ENCODE measurements at regions not wholly inside any gene's neighbourhood (a gene's known extent, or its start where the extent isn't known, plus 50 kb on each side); places are given as distances from the start of the nearest gene placed in this dataset.

DNA sequence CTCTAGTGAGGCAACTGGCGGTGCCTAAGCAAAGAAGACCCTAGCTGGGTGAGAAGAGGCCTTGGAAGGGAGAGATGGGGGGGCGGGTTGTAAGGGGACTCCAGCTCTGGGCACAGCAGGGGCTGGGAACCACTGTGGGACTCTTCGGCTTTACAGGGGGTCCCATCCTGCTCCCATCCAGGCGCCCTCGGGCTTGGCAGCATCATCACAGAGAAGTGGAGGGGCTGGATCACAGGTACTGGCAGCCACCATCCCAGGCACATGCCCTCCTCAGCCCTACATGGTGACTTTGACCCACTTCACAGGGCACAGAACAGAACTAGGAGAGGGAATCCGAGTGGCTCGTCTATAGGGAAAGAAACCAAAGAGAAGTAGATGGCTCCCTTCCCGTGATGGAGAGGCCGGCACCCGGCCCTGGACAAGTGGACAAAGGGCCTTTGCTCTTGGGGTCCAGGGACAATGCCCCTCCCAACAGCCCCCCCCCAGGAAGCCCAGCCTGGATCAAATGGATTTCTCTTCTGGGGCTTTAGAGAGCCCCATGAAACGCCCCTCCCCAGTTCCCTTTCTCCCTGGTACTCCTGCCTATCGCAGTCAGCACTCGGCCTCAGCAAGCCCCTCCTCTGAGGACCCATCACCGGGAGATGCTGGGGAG, 54.0 kb upstream of the ECE1 start:
- H3K9ac ChIP-seq (ENCODE audit: low read length) = peak overlapping the region; percentile 67
- H3K4me3 ChIP-seq (ENCODE audit: low read length) = peak overlapping the region; percentile 75
- H3K4me1 ChIP-seq (ENCODE audit: control insufficient read depth, insufficient read depth, low read length) = peaks cover 48% of the 10 kb centered on the region
- no peaks in the 10 kb centered on the region for H3K36me3 ChIP-seq (ENCODE audit: control insufficient read depth, insufficient read depth, low read length)
- peak overlapping the region; percentile 88 for H3K27ac ChIP-seq (ENCODE audit: low read depth, low read length)
- no peaks in the 10 kb centered on the region for H3K27me3 ChIP-seq (ENCODE audit: control insufficient read depth, insufficient read depth, low read length)

DNA sequence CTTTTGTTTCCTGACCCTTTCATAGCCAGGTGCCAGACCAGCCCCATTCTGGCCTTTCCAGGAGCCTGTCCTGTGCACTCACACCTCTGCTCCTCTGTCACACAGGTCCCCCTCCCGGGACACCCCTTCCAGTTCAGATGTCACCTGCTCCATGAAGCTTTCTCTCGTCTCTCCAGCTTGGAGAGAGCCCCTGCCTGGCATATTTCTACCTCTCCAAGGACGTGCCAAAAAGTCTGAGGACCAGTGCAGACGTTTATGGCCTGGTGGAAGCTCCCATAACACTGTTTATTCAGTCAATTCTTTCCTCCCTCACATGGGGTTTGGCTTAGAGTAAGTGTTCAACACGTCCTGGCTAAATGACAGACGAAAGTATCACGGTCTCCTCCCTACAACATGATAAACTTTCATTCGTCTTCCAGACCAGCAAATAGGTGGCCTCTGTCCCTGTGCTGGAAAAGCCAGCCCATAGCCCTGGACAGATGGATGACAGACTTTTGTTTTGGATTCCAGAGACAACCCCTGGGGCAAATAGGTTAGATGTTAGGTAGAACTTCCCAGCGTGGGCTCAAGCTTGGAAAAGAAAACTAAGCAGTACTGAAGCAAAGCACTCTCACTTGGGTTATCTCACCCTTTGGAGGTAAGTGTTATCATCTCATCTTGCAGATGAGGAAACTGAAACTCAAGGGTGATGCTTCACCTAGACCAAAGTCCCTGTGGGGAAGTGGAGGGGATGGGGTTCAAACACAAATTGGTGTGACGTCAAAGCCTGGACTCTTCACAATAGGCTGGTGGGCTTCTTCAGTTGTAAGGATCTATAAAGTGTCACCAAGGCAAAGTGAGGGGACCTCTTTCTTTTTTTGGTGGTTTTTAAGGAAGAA, 52.9 kb upstream of the ECE1 start:
- no peak overlapping the region for H3K9ac ChIP-seq (ENCODE audit: low read length)
- peaks cover 58% of the 10 kb centered on the region for H3K4me1 ChIP-seq (ENCODE audit: control insufficient read depth, insufficient read depth, low read length)
- H3K27ac ChIP-seq (ENCODE audit: low read depth, low read length) = peak overlapping the region; percentile 88
- no peaks in the 10 kb centered on the region for H3K36me3 ChIP-seq (ENCODE audit: control insufficient read depth, insufficient read depth, low read length)
- no peaks in the 10 kb centered on the region for H3K27me3 ChIP-seq (ENCODE audit: control insufficient read depth, insufficient read depth, low read length)
- H3K4me3 ChIP-seq (ENCODE audit: low read length) = peak overlapping the region; percentile 75

DNA sequence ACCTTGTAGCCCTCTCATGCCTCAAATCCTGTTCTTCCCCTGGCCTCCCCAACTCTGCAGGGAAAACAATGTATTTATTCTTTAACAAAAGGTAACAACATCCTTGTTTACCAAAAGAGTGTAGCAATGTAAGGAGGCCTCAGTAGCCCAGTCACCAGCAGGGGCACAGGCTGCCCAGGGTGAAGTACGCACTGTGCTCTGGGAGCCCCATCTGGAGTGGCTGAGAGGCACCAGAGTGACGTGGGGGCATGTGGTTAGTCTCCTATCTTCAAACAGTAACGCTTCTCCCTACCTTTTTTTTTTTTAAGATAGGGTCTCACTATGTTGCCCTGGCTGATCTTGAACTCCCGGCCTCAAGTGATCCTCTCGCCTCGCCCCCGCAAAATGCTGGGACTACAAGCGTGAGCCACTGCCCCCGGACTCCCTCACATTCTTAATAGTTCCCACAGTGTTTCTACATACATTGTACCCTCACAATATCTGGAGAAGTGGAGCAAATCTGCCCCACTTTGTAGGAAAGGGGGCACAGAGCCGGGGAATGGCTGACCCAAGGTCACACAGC, 51.3 kb upstream of the ECE1 start:
- no peaks in the 10 kb centered on the region for H3K27me3 ChIP-seq (ENCODE audit: control insufficient read depth, insufficient read depth, low read length)
- no peak overlapping the region for H3K4me3 ChIP-seq (ENCODE audit: low read length)
- H3K9ac ChIP-seq (ENCODE audit: low read length) = no peak overlapping the region
- peaks cover 73% of the 10 kb centered on the region for H3K4me1 ChIP-seq (ENCODE audit: control insufficient read depth, insufficient read depth, low read length)
- H3K36me3 ChIP-seq (ENCODE audit: control insufficient read depth, insufficient read depth, low read length) = no peaks in the 10 kb centered on the region
- H3K27ac ChIP-seq (ENCODE audit: low read depth, low read length) = peak overlapping the region; percentile 88

DNA sequence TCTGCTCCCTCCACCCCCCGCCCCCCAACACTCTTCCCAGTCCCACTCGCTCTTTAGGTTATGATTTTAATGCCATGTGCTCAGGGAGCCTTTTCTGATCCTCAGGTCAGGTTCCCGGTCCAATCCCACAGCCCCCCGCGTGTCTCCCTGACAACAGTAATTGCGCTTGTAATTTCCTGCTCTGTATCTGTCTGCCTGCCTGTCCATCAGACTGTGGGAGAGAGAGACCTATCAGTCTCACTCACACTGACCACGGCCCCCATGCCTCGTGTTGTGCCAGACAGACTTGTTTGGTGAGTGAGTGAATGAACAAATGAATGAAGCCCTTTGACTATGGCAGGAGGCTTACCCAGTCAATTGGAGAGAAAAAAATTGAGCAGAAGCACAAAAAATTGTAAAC, 50.8 kb upstream of the ECE1 start:
- Histone ChIP-seq H3K4me3 (ENCODE audit: low read length) (no peak overlapping the region), H3K27me3 (ENCODE audit: control insufficient read depth, insufficient read depth, low read length) (no peaks in the 10 kb centered on the region), H3K4me1 (ENCODE audit: control insufficient read depth, insufficient read depth, low read length) (peaks cover 70% of the 10 kb centered on the region), H3K9ac (ENCODE audit: low read length) (no peak overlapping the region), H3K27ac (ENCODE audit: low read depth, low read length) (peak overlapping the region; percentile 88), H3K36me3 (ENCODE audit: control insufficient read depth, insufficient read depth, low read length) (no peaks in the 10 kb centered on the region)

DNA sequence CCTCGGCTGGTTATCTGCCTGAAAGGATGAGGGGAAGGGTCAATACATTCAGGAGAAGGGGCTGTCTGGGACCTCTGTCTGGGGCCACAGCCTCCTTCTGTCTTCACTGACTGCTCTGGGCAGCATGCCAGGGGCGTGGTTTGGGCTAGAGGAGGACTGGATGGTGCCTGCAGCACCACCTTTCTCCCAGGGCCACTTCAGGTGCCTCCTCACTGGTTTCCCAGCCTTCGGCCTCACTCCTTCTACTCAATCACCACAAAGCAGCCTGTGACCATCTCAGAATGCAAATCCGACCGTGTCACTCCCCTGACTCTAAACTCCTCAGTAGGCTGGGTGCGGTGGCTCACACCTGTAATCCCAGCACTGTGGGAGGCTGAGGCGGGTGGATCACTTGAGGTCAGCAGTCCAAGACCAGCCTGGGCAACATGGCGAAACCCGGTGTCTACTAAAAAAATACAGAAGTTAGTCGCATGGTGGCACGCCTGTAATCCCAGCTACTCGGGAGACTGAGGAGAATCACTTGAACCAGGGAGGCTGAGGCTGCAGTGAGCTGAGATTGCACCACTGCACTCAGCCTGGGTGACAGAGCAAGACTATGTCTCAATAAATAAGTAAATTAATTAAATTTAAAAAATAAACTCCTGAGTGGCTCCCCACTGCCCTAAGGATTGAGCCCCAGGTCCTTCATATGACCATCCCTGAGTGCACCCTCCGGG, 50.1 kb upstream of the ECE1 start:
- Histone ChIP-seq H3K27ac (ENCODE audit: low read depth, low read length) (peak overlapping the region; percentile 47), H3K36me3 (ENCODE audit: control insufficient read depth, insufficient read depth, low read length) (no peaks in the 10 kb centered on the region), H3K4me3 (ENCODE audit: low read length) (no peak overlapping the region), H3K9ac (ENCODE audit: low read length) (no peak overlapping the region), H3K27me3 (ENCODE audit: control insufficient read depth, insufficient read depth, low read length) (no peaks in the 10 kb centered on the region), H3K4me1 (ENCODE audit: control insufficient read depth, insufficient read depth, low read length) (peaks cover 75% of the 10 kb centered on the region)
